Aorta (tissue), 5 donors: ENCODE measurements at regions not wholly inside any gene's neighbourhood (a gene's known extent, or its start where the extent isn't known, plus 50 kb on each side); places are given as distances from the start of the nearest gene placed in this dataset.

ENCODE experiments used
- ATAC-seq: fragments of 200-7000 bp; cut with Tn5 transposase; one replicate; pipeline ENCODE4 v1.9.1; 2022; ENCODE audit warnings: moderate library complexity; ENCODE audit not compliant: low FRiP score
- DNase-seq, 2 donors: peaks; one replicate each; pipeline ENCODE4 v3.0.0-alpha.2; 2020
- H3K27ac ChIP-seq, 2 donors: one replicate each; pipeline ENCODE4 v1.5.1; 2013; ENCODE audit warnings: low read length in 2 of 2, mild to moderate bottlenecking in 2 of 2, moderate library complexity in 2 of 2, control low read depth in 1 of 2, inconsistent platforms in 1 of 2, low read depth in 1 of 2
- H3K27me3 ChIP-seq, 2 donors: one replicate each; pipeline ENCODE4 v1.6.1; 2013; ENCODE audit warnings: control low read depth in 1 of 2, low read length in 1 of 2, mild to moderate bottlenecking in 1 of 2, moderate library complexity in 1 of 2; ENCODE audit not compliant: insufficient read depth in 2 of 2, control insufficient read depth in 1 of 2
- H3K36me3 ChIP-seq, 2 donors: one replicate each; pipeline ENCODE4 v1.6.1; 2013; ENCODE audit warnings: control low read depth in 1 of 2, low read length in 1 of 2, mild to moderate bottlenecking in 1 of 2; ENCODE audit not compliant: insufficient read depth in 2 of 2, control insufficient read depth in 1 of 2
- H3K4me1 ChIP-seq, 2 donors: one replicate each; pipeline ENCODE4 v1.6.1; 2013; ENCODE audit warnings: low read length in 2 of 2, control low read depth in 1 of 2, mild to moderate bottlenecking in 1 of 2, moderate library complexity in 1 of 2; ENCODE audit not compliant: insufficient read depth in 2 of 2, control insufficient read depth in 1 of 2
- H3K4me3 ChIP-seq, 2 donors: one replicate each; pipeline ENCODE4 v1.5.1; 2013; ENCODE audit warnings: low read length in 2 of 2, control low read depth in 1 of 2, mild to moderate bottlenecking in 1 of 2
- H3K9me3 ChIP-seq: one replicate; pipeline ENCODE4 v1.6.1; 2013; ENCODE audit warnings: mild to moderate bottlenecking, low read length; ENCODE audit not compliant: control insufficient read depth
- WGBS, 2 donors: extraction: QIAGEN DNeasy Blood & Tissue Kit; methylation state at CpG; one replicate each; pipeline ENCODE4 v1.1.7; 2013; 5-methylcytosine and 5-hydroxymethylcytosine counted together
- intact Hi-C, 2 donors: fragments of 100-400 bp; cut with DNase I; formaldehyde crosslinking; loops; one replicate each; pipeline versions ENCODE4 v1.14.2 to v1.15.0; 2022
- donor health status: healthy with polysubstance abuse.
- donor health status: Bipolar disorder and iron deficiency.
- donor health status: DM: no; HTN: no; CAD: no.
- donor health status: DM: no; HTN: no; CAD: no.
- donor health status: DM: yes; HTN: yes; CAD: no.

GRCh38 chr15:77786181-77786890 is 153.6 kb upstream of the LINGO1 start:
- Histone ChIP-seq H3K9me3 (no peaks in the 10 kb centered on the region), H3K4me3 (no peak overlapping the region), H3K27ac (no peak overlapping the region), H3K4me1 (no peaks in the 10 kb centered on the region), H3K36me3 (no peaks in the 10 kb centered on the region), H3K27me3 (no peaks in the 10 kb centered on the region)
- intact Hi-C loops, result no loop called here
- DNase-seq (no peak), ATAC-seq (no peak)
- WGBS, 2 donors, result 65 to 66% methylated on average over 11 of the region's 11 CpGs

GRCh38 chr15:77784361-77785292 is 151.9 kb upstream of the LINGO1 start:
- ATAC-seq, result no peak
- WGBS, 2 donors, result 56 to 57% methylated on average over 11 of the region's 11 CpGs

GRCh38 chr15:77783636-77784035 is 150.9 kb upstream of the LINGO1 start:
- no peak overlapping the region for H3K27ac ChIP-seq
- WGBS, 2 donors, result 27 to 32% methylated on average over 10 of the region's 10 CpGs
- H3K4me3 ChIP-seq, result no peak overlapping the region
- no peaks in the 10 kb centered on the region for H3K4me1 ChIP-seq
- DNase-seq (no peak), ATAC-seq (no peak)
- intact Hi-C loops, result no loop called here
- no peaks in the 10 kb centered on the region for H3K36me3 ChIP-seq
- H3K9me3 ChIP-seq, result peaks cover 8% of the 10 kb centered on the region
- H3K27me3 ChIP-seq, result no peaks in the 10 kb centered on the region

More at GRCh38 chr15:77784361-77785292, 151.9 kb upstream of the LINGO1 start:
- peaks cover 8% of the 10 kb centered on the region for H3K9me3 ChIP-seq
- H3K4me3 ChIP-seq, result no peak overlapping the region
- no peak overlapping the region for H3K27ac ChIP-seq
- H3K36me3 ChIP-seq, result no peaks in the 10 kb centered on the region
- DNase-seq, result no peak
- H3K4me1 ChIP-seq, result no peaks in the 10 kb centered on the region
- intact Hi-C loops, result no loop called here
- H3K27me3 ChIP-seq, result no peaks in the 10 kb centered on the region

- WGBS, 2 donors, result 74 to 82% methylated on average over 4 of the region's 4 CpGs
- intact Hi-C loops, result no loop called here
- no peaks in the 10 kb centered on the region for H3K27me3 ChIP-seq
Measured at GRCh38 chr15:77782691-77783090, 150.0 kb upstream of the LINGO1 start.

GRCh38 chr15:77781946-77782240 is 149.2 kb upstream of the LINGO1 start:
- H3K4me1 ChIP-seq, result no peaks in the 10 kb centered on the region
- H3K36me3 ChIP-seq, result no peaks in the 10 kb centered on the region
- DNase-seq (no peak), ATAC-seq (no peak)
- intact Hi-C loops, result no loop called here
- peaks cover 8% of the 10 kb centered on the region for H3K9me3 ChIP-seq
- no peak overlapping the region for H3K4me3 ChIP-seq
- no peak overlapping the region for H3K27ac ChIP-seq
- no peaks in the 10 kb centered on the region for H3K27me3 ChIP-seq
- 77 to 78% methylated on average over 8 of the region's 8 CpGs for WGBS, 2 donors

More at GRCh38 chr15:77782691-77783090, 150.0 kb upstream of the LINGO1 start:
- Histone ChIP-seq H3K4me3 (no peak overlapping the region), H3K27ac (no peak overlapping the region), H3K4me1 (no peaks in the 10 kb centered on the region), H3K36me3 (no peaks in the 10 kb centered on the region), H3K9me3 (peaks cover 8% of the 10 kb centered on the region)
- DNase-seq, result no peak
- ATAC-seq, result no peak

- 84% methylated on average over 16 of the region's 16 CpGs for WGBS, 2 donors
- no peaks in the 10 kb centered on the region for H3K27me3 ChIP-seq
- ATAC-seq, result no peak
Measured at GRCh38 chr15:77781151-77781945, 148.6 kb upstream of the LINGO1 start.

GRCh38 chr15:77778802-77779201 is 146.1 kb upstream of the LINGO1 start:
- no peak overlapping the region for H3K27ac ChIP-seq
- intact Hi-C loops, result no loop called here
- H3K9me3 ChIP-seq, result peaks cover 8% of the 10 kb centered on the region
- H3K4me1 ChIP-seq, result no peaks in the 10 kb centered on the region
- H3K4me3 ChIP-seq, result no peak overlapping the region
- no peak for DNase-seq
- no peaks in the 10 kb centered on the region for H3K36me3 ChIP-seq
- 91 to 94% methylated on average over 5 of the region's 5 CpGs for WGBS, 2 donors
- H3K27me3 ChIP-seq, result no peaks in the 10 kb centered on the region
- ATAC-seq, result no peak

More at GRCh38 chr15:77781151-77781945, 148.6 kb upstream of the LINGO1 start:
- H3K9me3 ChIP-seq, result peaks cover 8% of the 10 kb centered on the region
- H3K4me3 ChIP-seq, result no peak overlapping the region
- intact Hi-C loops, result no loop called here
- H3K4me1 ChIP-seq, result no peaks in the 10 kb centered on the region
- no peaks in the 10 kb centered on the region for H3K36me3 ChIP-seq
- H3K27ac ChIP-seq, result no peak overlapping the region
- DNase-seq, result no peak

GRCh38 chr15:77775837-77776236 is 143.1 kb upstream of the LINGO1 start:
- ATAC-seq (no peak), DNase-seq (no peak)
- Histone ChIP-seq H3K9me3 (peaks cover 6% of the 10 kb centered on the region), H3K27me3 (no peaks in the 10 kb centered on the region), H3K4me3 (no peak overlapping the region), H3K4me1 (no peaks in the 10 kb centered on the region), H3K36me3 (no peaks in the 10 kb centered on the region), H3K27ac (no peak overlapping the region)
- 72 to 78% methylated on average over 10 of the region's 10 CpGs for WGBS, 2 donors
- intact Hi-C loops, result no loop called here
